ENCODE measurements at regions not wholly inside any gene's neighbourhood (a gene's known extent, or its start where the extent isn't known, plus 50 kb on each side); places are given as distances from the start of the nearest gene placed in this dataset.

- intact Hi-C loops (cut with micrococcal nuclease): no loop called here
- TF ChIP-seq, protein P1, sequence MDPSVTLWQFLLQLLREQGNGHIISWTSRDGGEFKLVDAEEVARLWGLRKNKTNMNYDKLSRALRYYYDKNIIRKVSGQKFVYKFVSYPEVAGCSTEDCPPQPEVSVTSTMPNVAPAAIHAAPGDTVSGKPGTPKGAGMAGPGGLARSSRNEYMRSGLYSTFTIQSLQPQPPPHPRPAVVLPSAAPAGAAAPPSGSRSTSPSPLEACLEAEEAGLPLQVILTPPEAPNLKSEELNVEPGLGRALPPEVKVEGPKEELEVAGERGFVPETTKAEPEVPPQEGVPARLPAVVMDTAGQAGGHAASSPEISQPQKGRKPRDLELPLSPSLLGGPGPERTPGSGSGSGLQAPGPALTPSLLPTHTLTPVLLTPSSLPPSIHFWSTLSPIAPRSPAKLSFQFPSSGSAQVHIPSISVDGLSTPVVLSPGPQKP (CRISPR knock-in tag; IDR thresholded peaks at IDR 0.05): no peak
- TF ChIP-seq, protein P2, sequence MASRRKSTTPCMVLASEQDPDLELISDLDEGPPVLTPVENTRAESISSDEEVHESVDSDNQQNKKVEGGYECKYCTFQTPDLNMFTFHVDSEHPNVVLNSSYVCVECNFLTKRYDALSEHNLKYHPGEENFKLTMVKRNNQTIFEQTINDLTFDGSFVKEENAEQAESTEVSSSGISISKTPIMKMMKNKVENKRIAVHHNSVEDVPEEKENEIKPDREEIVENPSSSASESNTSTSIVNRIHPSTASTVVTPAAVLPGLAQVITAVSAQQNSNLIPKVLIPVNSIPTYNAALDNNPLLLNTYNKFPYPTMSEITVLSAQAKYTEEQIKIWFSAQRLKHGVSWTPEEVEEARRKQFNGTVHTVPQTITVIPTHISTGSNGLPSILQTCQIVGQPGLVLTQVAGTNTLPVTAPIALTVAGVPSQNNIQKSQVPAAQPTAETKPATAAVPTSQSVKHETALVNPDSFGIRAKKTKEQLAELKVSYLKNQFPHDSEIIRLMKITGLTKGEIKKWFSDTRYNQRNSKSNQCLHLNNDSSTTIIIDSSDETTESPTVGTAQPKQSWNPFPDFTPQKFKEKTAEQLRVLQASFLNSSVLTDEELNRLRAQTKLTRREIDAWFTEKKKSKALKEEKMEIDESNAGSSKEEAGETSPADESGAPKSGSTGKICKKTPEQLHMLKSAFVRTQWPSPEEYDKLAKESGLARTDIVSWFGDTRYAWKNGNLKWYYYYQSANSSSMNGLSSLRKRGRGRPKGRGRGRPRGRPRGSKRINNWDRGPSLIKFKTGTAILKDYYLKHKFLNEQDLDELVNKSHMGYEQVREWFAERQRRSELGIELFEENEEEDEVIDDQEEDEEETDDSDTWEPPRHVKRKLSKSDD (conservative IDR thresholded peaks at IDR 0.05; ENCODE audit: low read length): no peak
- 0% methylated on average over 8 of the region's 8 CpGs for WGBS (ENCODE audit: insufficient coverage, low coverage, missing lambda C conversion rate)
- no peaks in the 10 kb centered on the region for H4K20me1 ChIP-seq (replicated peaks; ENCODE audit: control insufficient read depth, insufficient read depth, low read length)
- H3K79me2 ChIP-seq (ENCODE audit: control insufficient read depth, insufficient read depth, low read length): no peaks in the 10 kb centered on the region
- DNase-seq (ENCODE audit: extremely low read depth in 1 of 4, low spot score in 3 of 4) (no peak), FAIRE-seq (no peak), ATAC-seq (no peak)
- H3K4me2 ChIP-seq (ENCODE audit: insufficient read depth, low read length): no peak overlapping the region
- no peak overlapping the region for H3K9ac ChIP-seq (ENCODE audit: insufficient read depth in 1 of 2, low read depth in 2 of 2, low read length in 2 of 2)
- no peak overlapping the region for H2AFZ ChIP-seq (ENCODE audit: low read depth, low read length)
- H3K27me3 ChIP-seq (ENCODE audit: control insufficient read depth in 2 of 2, insufficient read depth in 2 of 2, low read length in 2 of 2): no peaks in the 10 kb centered on the region
- in situ Hi-C loops (cut with MboI): no loop called here
- ChIA-PET CTCF (ENCODE audit: low intra/inter-chr PET ratio) (no interaction called here), POLR2A (interaction anchor here (0.6 kb wide), 1 partner anchor 1258 kb away, joined by 3 read pairs; no protein-coding TSS in a partner anchor)
- no TSS peak for BruUV-seq (replicated peaks)
- H3K27ac ChIP-seq (ENCODE audit: extremely low read depth, low read depth, low read length): no peak overlapping the region
- H3K4me3 ChIP-seq: no peak overlapping the region
- H3K9me3 ChIP-seq (replicated peaks; ENCODE audit: control insufficient read depth, insufficient read depth, low read depth, low read length): no peaks in the 10 kb centered on the region
- no peaks in the 10 kb centered on the region for H3K4me1 ChIP-seq (replicated peaks in 1 of 2; ENCODE audit: control insufficient read depth in 2 of 2, insufficient read depth in 2 of 2, low read length in 2 of 2)
- no peaks in the 10 kb centered on the region for H3K9me1 ChIP-seq (ENCODE audit: control insufficient read depth, insufficient read depth, low read length)
- H3K36me3 ChIP-seq (ENCODE audit: control insufficient read depth, insufficient read depth, low read length): no peaks in the 10 kb centered on the region
Observed at GRCh38 chr19:56964410-56964920, 123.9 kb upstream of the PEG3 start.

Measured in K562 (cell line).